Testis (tissue), 2 donors: ENCODE measurements at regions not wholly inside any gene's neighbourhood (a gene's known extent, or its start where the extent isn't known, plus 50 kb on each side); places are given as distances from the start of the nearest gene placed in this dataset.

Experiments used
- DNase-seq: peaks from one replicate; pipeline ENCODE4 v3.0.0-alpha.2; 2019
- H3K27ac ChIP-seq, 2 donors: fragments of 200-600 bp; sonication (generic); one replicate each; pipeline ENCODE4 v1.5.1; 2019
- H3K27me3 ChIP-seq: fragments of 200-600 bp; sonication (generic); one replicate; pipeline ENCODE4 v1.5.1; 2019
- H3K36me3 ChIP-seq: fragments of 200-600 bp; sonication (generic); one replicate; pipeline ENCODE4 v1.5.1; 2017; ENCODE audit warnings: low read depth; ENCODE audit errors: missing control alignments
- H3K4me1 ChIP-seq: fragments of 200-600 bp; sonication (generic); one replicate; pipeline ENCODE4 v1.5.1; 2019
- H3K4me3 ChIP-seq, 2 donors: fragments of 200-600 bp; sonication (generic); one replicate each; pipeline ENCODE4 v1.5.1; 2017 to 2019
- H3K9me3 ChIP-seq: fragments of 200-600 bp; sonication (generic); one replicate; pipeline ENCODE4 v1.5.1; 2017
- CTCF ChIP-seq, 3 experiments: fragments of 450-650 bp in 2 of 3; fragments of 200-600 bp in 1 of 3; sonication (generic) in 1 of 3; IDR thresholded peaks; one replicate each; pipeline ENCODE4 v1.5.1; 2016 to 2019; ENCODE audit warnings: antibody characterized with exemption in 3 of 3, mild to moderate bottlenecking in 2 of 3, moderate library complexity in 1 of 3
- POLR2A ChIP-seq: fragments of 450-650 bp; IDR thresholded peaks from one replicate; pipeline ENCODE4 v1.6.1; 2017; ENCODE audit warnings: antibody characterized with exemption, mild to moderate bottlenecking, moderate library complexity
- WGBS, 2 donors: methylation state at CpG; one replicate each; pipeline ENCODE4 v1.1.5; 2018; 5-methylcytosine and 5-hydroxymethylcytosine counted together
- intact Hi-C: fragments of 100-400 bp; cut with DNase I; formaldehyde crosslinking; loops from one replicate; pipeline ENCODE4 v1.15.1; 2023; ENCODE audit warnings: low total_unique reads

DNA sequence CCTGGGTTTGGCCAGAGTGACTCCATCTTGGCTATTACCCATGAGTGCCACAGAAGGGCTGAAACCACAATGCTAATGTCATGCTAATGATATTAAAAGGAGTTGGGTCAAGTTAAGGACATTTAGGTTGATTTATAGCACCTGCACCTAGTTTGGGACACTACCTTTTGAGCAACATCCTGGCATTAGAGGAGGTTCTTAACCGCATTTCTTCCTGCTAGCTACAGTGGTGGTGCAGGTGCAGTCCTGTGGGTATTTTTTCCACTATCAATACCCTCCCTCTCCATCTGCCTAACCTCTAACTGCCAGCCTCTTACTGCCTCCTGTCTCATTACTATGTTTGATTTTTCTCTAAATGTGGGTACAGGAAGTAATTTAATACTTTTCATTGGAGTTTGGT lies 1276.1 kb downstream of the FSTL5 start:
- no peak overlapping the region for H3K4me3 ChIP-seq
- 94 to 100% methylated on average over 1 of the region's 1 CpG for WGBS, 2 donors
- intact Hi-C loops = no loop called here
- no peaks in the 10 kb centered on the region for H3K9me3 ChIP-seq
- DNase-seq = no peak
- TF ChIP-seq POLR2A (no peak), CTCF (IDR thresholded peaks at IDR 0.05) (no peak)
- H3K36me3 ChIP-seq = no peaks in the 10 kb centered on the region
- no peaks in the 10 kb centered on the region for H3K4me1 ChIP-seq
- no peaks in the 10 kb centered on the region for H3K27me3 ChIP-seq
- no peak overlapping the region for H3K27ac ChIP-seq

DNA sequence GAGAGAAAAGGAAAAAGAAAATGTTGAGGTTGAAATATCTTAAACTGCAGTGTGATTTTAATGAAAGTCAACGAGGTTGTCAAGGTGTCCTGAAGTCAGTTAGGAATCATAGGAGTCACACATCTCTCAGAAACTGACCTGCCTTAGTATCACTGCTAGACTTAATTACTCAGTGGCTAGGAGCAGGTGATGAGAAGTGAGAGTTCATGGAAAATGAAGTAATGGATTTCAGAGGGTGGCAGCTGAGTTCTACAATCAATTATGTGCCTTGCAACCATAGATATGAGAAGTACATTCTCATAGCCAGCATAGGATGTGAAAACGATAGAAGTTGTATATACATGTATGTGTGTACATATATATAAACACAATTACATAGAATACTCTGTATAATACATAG lies 1269.7 kb downstream of the FSTL5 start:
- H3K27me3 ChIP-seq = no peaks in the 10 kb centered on the region
- H3K27ac ChIP-seq = no peak overlapping the region
- intact Hi-C loops = no loop called here
- no peaks in the 10 kb centered on the region for H3K36me3 ChIP-seq
- TF ChIP-seq POLR2A (no peak), CTCF (IDR thresholded peaks at IDR 0.05) (no peak)
- H3K9me3 ChIP-seq = no peaks in the 10 kb centered on the region
- WGBS, 2 donors = 47 to 67% methylated on average over 2 of the region's 2 CpGs
- DNase-seq = no peak
- no peaks in the 10 kb centered on the region for H3K4me1 ChIP-seq
- no peak overlapping the region for H3K4me3 ChIP-seq

GRCh38 chr4:160894809-160895208 lies 1269.0 kb downstream of the FSTL5 start:
- Histone ChIP-seq H3K27ac (no peak overlapping the region), H3K4me1 (no peaks in the 10 kb centered on the region), H3K4me3 (no peak overlapping the region), H3K27me3 (no peaks in the 10 kb centered on the region), H3K9me3 (no peaks in the 10 kb centered on the region), H3K36me3 (no peaks in the 10 kb centered on the region)
- 50 to 55% methylated on average over 3 of the region's 3 CpGs for WGBS, 2 donors
- no peak for DNase-seq
- no peak for TF ChIP-seq CTCF (IDR thresholded peaks at IDR 0.05)
- TF ChIP-seq POLR2A = no peak
- intact Hi-C loops = no loop called here

DNA sequence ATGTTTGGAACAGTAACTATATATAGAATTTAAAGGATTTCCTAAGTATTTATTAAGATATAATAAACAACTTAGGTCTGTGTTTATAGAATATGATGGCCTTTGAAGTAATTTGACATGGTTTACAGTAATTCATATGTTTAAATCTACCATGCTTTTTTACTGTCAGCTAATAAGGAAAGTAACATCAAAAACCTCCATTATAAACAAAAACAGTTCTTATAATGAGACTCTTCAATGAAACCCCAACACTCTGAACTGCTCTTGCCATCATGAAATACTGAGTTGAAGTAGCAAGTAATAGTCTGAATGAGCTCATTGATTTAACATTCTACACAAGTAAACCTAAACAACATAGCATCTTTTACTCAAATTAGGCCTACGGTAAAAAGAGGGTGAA lies 1236.5 kb downstream of the FSTL5 start:
- Histone ChIP-seq H3K9me3 (no peaks in the 10 kb centered on the region), H3K4me3 (no peak overlapping the region), H3K4me1 (no peaks in the 10 kb centered on the region), H3K27ac (no peak overlapping the region), H3K27me3 (no peaks in the 10 kb centered on the region), H3K36me3 (no peaks in the 10 kb centered on the region)
- TF ChIP-seq POLR2A (no peak), CTCF (IDR thresholded peaks at IDR 0.05) (no peak)
- intact Hi-C loops = no loop called here
- WGBS, 2 donors = 94 to 100% methylated on average over 1 of the region's 1 CpG
- DNase-seq = no peak

- 64 to 69% methylated on average over 3 of the region's 3 CpGs for WGBS, 2 donors
- Histone ChIP-seq H3K9me3 (no peaks in the 10 kb centered on the region), H3K27me3 (no peaks in the 10 kb centered on the region), H3K27ac (no peak overlapping the region), H3K36me3 (no peaks in the 10 kb centered on the region), H3K4me3 (no peak overlapping the region), H3K4me1 (no peaks in the 10 kb centered on the region)
- DNase-seq = no peak
- intact Hi-C loops = no loop called here
- TF ChIP-seq CTCF (IDR thresholded peaks at IDR 0.05) (no peak), POLR2A (no peak)
Observed at GRCh38 chr4:160928482-160928881, 1235.3 kb downstream of the FSTL5 start.
